ENCODE measurements at regions not wholly inside any gene's neighbourhood (a gene's known extent, or its start where the extent isn't known, plus 50 kb on each side); places are given as distances from the start of the nearest gene placed in this dataset.
"Not testable (repeated sequence)": the region's sequence is repeated elsewhere in the genome, so short reads cannot be mapped to it uniquely, and the experiment has no call there.

DNA sequence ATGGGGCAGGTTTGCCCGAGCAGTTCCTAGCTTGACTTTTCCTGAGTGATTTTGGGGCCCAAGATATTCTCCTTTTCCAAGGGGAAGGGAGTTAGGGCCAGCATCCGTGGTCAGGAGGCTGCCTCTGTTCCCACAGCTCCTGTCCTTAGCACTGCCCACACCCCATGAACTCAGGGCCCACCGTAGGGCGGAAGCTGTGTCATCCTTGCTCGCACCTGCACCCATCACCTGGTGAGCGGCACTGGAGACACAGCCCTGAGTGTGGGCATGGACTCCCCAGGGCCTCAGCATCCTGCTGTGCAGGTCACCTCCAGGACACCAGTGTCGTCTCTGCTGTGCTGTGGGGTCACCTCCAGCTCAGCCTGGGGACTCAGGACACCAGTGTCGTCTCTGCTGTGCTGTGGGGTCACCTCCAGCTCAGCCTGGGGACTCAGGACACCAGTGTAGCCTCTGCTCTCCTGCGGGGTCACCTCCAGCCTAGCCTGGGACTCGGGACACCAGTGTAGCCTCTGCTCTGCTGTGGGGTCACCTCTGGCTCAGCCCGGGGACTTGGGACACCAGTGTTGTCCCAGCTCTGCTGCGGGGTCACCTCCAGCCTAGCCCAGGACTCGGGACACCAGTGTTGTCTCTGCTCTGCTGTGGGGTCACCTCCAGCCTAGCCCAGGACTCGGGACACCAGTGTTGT lies 322.9 kb downstream of the ADGRD1 start (continued):
- TF ChIP-seq, protein P1, sequence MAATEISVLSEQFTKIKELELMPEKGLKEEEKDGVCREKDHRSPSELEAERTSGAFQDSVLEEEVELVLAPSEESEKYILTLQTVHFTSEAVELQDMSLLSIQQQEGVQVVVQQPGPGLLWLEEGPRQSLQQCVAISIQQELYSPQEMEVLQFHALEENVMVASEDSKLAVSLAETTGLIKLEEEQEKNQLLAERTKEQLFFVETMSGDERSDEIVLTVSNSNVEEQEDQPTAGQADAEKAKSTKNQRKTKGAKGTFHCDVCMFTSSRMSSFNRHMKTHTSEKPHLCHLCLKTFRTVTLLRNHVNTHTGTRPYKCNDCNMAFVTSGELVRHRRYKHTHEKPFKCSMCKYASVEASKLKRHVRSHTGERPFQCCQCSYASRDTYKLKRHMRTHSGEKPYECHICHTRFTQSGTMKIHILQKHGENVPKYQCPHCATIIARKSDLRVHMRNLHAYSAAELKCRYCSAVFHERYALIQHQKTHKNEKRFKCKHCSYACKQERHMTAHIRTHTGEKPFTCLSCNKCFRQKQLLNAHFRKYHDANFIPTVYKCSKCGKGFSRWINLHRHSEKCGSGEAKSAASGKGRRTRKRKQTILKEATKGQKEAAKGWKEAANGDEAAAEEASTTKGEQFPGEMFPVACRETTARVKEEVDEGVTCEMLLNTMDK (IDR thresholded peaks at IDR 0.05; ENCODE audit: borderline replicate concordance, insufficient read depth, low read depth, low read length, poor library complexity, severe bottlenecking): no peak
- TF ChIP-seq SAFB2 (IDR thresholded peaks at IDR 0.05; ENCODE audit: borderline replicate concordance, low read depth, low read length, severe bottlenecking) (no peak), ETS2 (tag; IDR thresholded peaks at IDR 0.05; ENCODE audit: borderline replicate concordance, poor library complexity, severe bottlenecking) (no peak), FOXA3 (CRISPR knock-in tag; conservative IDR thresholded peaks at IDR 0.05 in 1 of 2, IDR thresholded peaks at IDR 0.05 in 1 of 2) (no peak), STAT5A (IDR thresholded peaks at IDR 0.05; ENCODE audit: borderline replicate concordance, low read length) (no peak), RFX7 (CRISPR knock-in tag; IDR thresholded peaks at IDR 0.05) (no peak), IFI16 (CRISPR knock-in tag; IDR thresholded peaks at IDR 0.05) (no peak), NEUROD1 (IDR thresholded peaks at IDR 0.05; ENCODE audit: borderline replicate concordance, low read depth, low read length, partially characterized antibody) (no peak)
- TF ChIP-seq, protein P2, sequence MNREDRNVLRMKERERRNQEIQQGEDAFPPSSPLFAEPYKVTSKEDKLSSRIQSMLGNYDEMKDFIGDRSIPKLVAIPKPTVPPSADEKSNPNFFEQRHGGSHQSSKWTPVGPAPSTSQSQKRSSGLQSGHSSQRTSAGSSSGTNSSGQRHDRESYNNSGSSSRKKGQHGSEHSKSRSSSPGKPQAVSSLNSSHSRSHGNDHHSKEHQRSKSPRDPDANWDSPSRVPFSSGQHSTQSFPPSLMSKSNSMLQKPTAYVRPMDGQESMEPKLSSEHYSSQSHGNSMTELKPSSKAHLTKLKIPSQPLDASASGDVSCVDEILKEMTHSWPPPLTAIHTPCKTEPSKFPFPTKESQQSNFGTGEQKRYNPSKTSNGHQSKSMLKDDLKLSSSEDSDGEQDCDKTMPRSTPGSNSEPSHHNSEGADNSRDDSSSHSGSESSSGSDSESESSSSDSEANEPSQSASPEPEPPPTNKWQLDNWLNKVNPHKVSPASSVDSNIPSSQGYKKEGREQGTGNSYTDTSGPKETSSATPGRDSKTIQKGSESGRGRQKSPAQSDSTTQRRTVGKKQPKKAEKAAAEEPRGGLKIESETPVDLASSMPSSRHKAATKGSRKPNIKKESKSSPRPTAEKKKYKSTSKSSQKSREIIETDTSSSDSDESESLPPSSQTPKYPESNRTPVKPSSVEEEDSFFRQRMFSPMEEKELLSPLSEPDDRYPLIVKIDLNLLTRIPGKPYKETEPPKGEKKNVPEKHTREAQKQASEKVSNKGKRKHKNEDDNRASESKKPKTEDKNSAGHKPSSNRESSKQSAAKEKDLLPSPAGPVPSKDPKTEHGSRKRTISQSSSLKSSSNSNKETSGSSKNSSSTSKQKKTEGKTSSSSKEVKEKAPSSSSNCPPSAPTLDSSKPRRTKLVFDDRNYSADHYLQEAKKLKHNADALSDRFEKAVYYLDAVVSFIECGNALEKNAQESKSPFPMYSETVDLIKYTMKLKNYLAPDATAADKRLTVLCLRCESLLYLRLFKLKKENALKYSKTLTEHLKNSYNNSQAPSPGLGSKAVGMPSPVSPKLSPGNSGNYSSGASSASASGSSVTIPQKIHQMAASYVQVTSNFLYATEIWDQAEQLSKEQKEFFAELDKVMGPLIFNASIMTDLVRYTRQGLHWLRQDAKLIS (CRISPR knock-in tag; IDR thresholded peaks at IDR 0.05): no peak
- TF ChIP-seq, protein P3, sequence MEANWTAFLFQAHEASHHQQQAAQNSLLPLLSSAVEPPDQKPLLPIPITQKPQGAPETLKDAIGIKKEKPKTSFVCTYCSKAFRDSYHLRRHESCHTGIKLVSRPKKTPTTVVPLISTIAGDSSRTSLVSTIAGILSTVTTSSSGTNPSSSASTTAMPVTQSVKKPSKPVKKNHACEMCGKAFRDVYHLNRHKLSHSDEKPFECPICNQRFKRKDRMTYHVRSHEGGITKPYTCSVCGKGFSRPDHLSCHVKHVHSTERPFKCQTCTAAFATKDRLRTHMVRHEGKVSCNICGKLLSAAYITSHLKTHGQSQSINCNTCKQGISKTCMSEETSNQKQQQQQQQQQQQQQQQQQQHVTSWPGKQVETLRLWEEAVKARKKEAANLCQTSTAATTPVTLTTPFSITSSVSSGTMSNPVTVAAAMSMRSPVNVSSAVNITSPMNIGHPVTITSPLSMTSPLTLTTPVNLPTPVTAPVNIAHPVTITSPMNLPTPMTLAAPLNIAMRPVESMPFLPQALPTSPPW (CRISPR knock-in tag; IDR thresholded peaks at IDR 0.05): no peak

DNA sequence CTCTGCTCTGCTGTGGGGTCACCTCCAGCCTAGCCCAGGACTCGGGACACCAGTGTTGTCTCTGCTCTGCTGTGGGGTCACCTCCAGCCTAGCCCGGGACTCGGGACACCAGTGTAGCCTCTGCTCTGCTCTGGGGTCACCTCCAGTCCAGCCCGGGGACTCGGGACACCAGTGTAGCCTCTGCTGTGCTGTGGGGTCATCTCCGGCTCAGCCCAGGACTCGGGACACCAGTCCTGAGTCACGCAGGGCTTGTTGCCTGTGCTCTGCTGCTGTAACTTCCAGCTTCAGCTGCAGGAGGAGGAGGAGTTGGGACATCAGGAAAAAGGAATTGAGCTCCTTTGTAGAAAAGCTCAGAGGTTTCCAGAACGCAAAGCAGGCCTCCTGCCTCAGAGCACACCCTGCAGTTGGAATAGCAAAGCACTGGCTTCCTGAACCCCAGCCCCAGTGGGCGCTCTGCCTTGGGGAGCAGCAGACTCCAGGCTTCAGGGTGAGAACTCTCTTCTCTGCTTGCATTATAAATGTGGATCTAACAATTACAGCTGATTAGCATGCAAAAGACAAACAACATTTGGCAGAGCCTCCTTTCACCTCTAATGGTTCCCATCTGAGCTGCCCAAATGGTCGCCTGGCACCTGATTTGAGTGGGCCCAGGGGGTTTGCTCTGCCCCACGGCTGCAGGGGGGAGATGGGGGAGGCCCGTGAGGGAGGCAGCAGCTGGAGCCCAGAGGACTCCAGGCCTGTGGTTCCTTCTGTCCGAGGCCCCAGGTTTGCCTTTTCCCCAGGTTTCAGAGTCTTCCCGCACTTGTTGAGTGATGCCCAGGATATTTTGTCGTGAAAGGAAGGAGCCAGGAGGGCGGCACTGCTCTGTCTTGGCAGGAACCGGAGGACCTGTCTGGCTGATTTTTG lies 323.7 kb downstream of the ADGRD1 start:
- Histone ChIP-seq H3K4me1 (replicated peaks in 1 of 2; ENCODE audit: control insufficient read depth in 2 of 2, insufficient read depth in 2 of 2, low read length in 2 of 2) (peaks cover 2 to 28% of the 10 kb centered on the region in 2 experiments; a peak in 4 of 5 replicates), H3K27me3 (ENCODE audit: control insufficient read depth in 2 of 2, insufficient read depth in 2 of 2, low read length in 2 of 2) (peaks cover 11 to 53% of the 10 kb centered on the region in 2 experiments)
- POLR2A ChIA-PET; BruUV-seq (replicated peaks); H2AFZ ChIP-seq (ENCODE audit: low read depth, low read length); intact Hi-C loops (cut with micrococcal nuclease); H3K9me1 ChIP-seq (ENCODE audit: control insufficient read depth, insufficient read depth, low read length); CTCF ChIA-PET (ENCODE audit: low intra/inter-chr PET ratio); H3K79me2 ChIP-seq (ENCODE audit: control insufficient read depth, insufficient read depth, low read length); H3K27ac ChIP-seq (ENCODE audit: extremely low read depth, low read depth, low read length); H4K20me1 ChIP-seq (replicated peaks; ENCODE audit: control insufficient read depth, insufficient read depth, low read length); H3K36me3 ChIP-seq (ENCODE audit: control insufficient read depth, insufficient read depth, low read length); ATAC-seq; H3K4me3 ChIP-seq; H3K9ac ChIP-seq (ENCODE audit: insufficient read depth in 1 of 2, low read depth in 2 of 2, low read length in 2 of 2); DNase-seq (ENCODE audit: extremely low read depth in 1 of 4, low spot score in 3 of 4); H3K4me2 ChIP-seq (ENCODE audit: insufficient read depth, low read length); H3K9me3 ChIP-seq (replicated peaks; ENCODE audit: control insufficient read depth, insufficient read depth, low read depth, low read length); in situ Hi-C loops (cut with MboI): not testable (repeated sequence)
- peak; percentile 19 for FAIRE-seq
- 32% methylated on average over 14 of the region's 18 CpGs for WGBS (ENCODE audit: insufficient coverage, low coverage, missing lambda C conversion rate)
